PC-3 (cell line): ENCODE measurements at regions not wholly inside any gene's neighbourhood (a gene's known extent, or its start where the extent isn't known, plus 50 kb on each side); places are given as distances from the start of the nearest gene placed in this dataset.

Experiments
- ATAC-seq: fragments of 200-7000 bp; cut with Tn5 transposase; 2 replicates; pipeline ENCODE4 v1.9.1; 2020; ENCODE audit warnings: mild to moderate bottlenecking, moderate library complexity
- BruUV-seq: library from RNA; stranded (reverse); fragments of 400-500 nt; replicated peaks from 2 replicates; lab custom pipeline; 2021; lab: Mats Ljungman, UMichigan
- CTCF ChIA-PET: fragments of 300-600 bp; sonication (Branson Sonifier 250); formaldehyde crosslinking; loops from one replicate; lab custom pipeline; 2022; ENCODE audit warnings: antibody characterized with exemption; lab: Charles Lee
- POLR2A ChIA-PET: fragments of 300-600 bp; sonication (Branson Sonifier 250); formaldehyde crosslinking; loops from one replicate; lab custom pipeline; 2022; ENCODE audit warnings: antibody characterized with exemption; ENCODE audit not compliant: unreplicated experiment; lab: Charles Lee
- DNase-seq: peaks from one replicate; pipeline ENCODE4 v3.0.0-alpha.2; 2015
- H2AFZ ChIP-seq: fragments of 300-600 bp; sonication (generic); 2 replicates; pipeline ENCODE4 v1.6.0; 2016; ENCODE audit warnings: antibody characterized with exemption, low read length
- H3F3A ChIP-seq: fragments of 300-600 bp; sonication (generic); one replicate; pipeline ENCODE4 v1.6.0; 2017; ENCODE audit warnings: antibody characterized with exemption, low read length, control low read depth, mild to moderate bottlenecking; ENCODE audit not compliant: unreplicated experiment
- H3K27ac ChIP-seq: fragments of 300-600 bp; sonication (generic); 2 replicates; pipeline ENCODE4 v1.5.1; 2016; ENCODE audit warnings: mild to moderate bottlenecking, low read length
- H3K27me3 ChIP-seq: fragments of 300-600 bp; sonication (generic); 2 replicates; pipeline ENCODE4 v1.6.1; 2016; ENCODE audit warnings: low read length, mixed read lengths
- H3K36me3 ChIP-seq: fragments of 300-600 bp; sonication (generic); 2 replicates; pipeline ENCODE4 v1.6.1; 2016; ENCODE audit warnings: low read depth, mixed run types, low read length, mixed read lengths
- H3K4me1 ChIP-seq: fragments of 300-600 bp; sonication (generic); 2 replicates; pipeline ENCODE4 v1.5.1; 2016; ENCODE audit warnings: low read length; ENCODE audit not compliant: insufficient read depth
- H3K4me2 ChIP-seq: fragments of 300-600 bp; sonication (generic); 2 replicates; pipeline ENCODE4 v1.6.0; 2016; ENCODE audit warnings: low read length
- H3K4me3 ChIP-seq: fragments of 300-600 bp; sonication (generic); 2 replicates; pipeline ENCODE4 v1.5.1; 2016; ENCODE audit warnings: mild to moderate bottlenecking, low read length, mixed read lengths
- H3K79me2 ChIP-seq: fragments of 300-600 bp; sonication (generic); 2 replicates; pipeline ENCODE4 v1.6.1; 2017; ENCODE audit warnings: low read length, mixed read lengths
- H3K9ac ChIP-seq: fragments of 300-600 bp; sonication (generic); 2 replicates; pipeline ENCODE4 v1.6.0; 2016; ENCODE audit warnings: mild to moderate bottlenecking, low read length
- H3K9me2 ChIP-seq: fragments of 300-600 bp; sonication (generic); replicated peaks from 2 replicates; pipeline ENCODE4 v1.6.1; 2016; ENCODE audit warnings: mixed run types, low read length, mixed read lengths
- H3K9me3 ChIP-seq: fragments of 300-600 bp; sonication (generic); 2 replicates; pipeline ENCODE4 v1.6.1; 2016; ENCODE audit warnings: low read length, mixed read lengths
- H4K20me1 ChIP-seq: fragments of 300-600 bp; sonication (generic); 2 replicates; pipeline ENCODE4 v1.6.1; 2016; ENCODE audit warnings: low read length, mixed read lengths
- CTCF ChIP-seq: fragments of 300-600 bp; sonication (generic); conservative IDR thresholded peaks from 2 replicates; pipeline ENCODE4 v1.5.1; 2017; ENCODE audit warnings: antibody characterized with exemption, low read depth, mild to moderate bottlenecking, low read length
- EZH2 ChIP-seq: fragments of 300-600 bp; sonication (generic); IDR thresholded peaks from one replicate; pipeline ENCODE4 v1.6.1; 2017; ENCODE audit warnings: antibody characterized with exemption, mild to moderate bottlenecking, low read length; ENCODE audit not compliant: unreplicated experiment
- EZH2phosphoT487 ChIP-seq: fragments of 300-600 bp; sonication (generic); IDR thresholded peaks from 2 replicates; pipeline ENCODE4 v1.6.1; 2018; ENCODE audit warnings: mild to moderate bottlenecking, antibody characterized with exemption, low read length, borderline replicate concordance
- intact Hi-C: fragments of 100-400 bp; cut with micrococcal nuclease; formaldehyde crosslinking; loops from 2 replicates; pipeline ENCODE4 v1.9.0; 2023

GRCh38 chr14:76676539-76676938 is 84.7 kb upstream of the VASH1 start:
- BruUV-seq = no TSS peak
- Histone ChIP-seq H3K9ac (no peak overlapping the region), H3K27ac (no peak overlapping the region), H3K4me1 (0 out of 2 replicates have a peak, but pooled peaks cover 4% of the 10 kb centered on the region), H3K4me2 (no peak overlapping the region), H3K9me3 (no peaks in the 10 kb centered on the region), H3K4me3 (no peak overlapping the region), H2AFZ (no peak overlapping the region), H4K20me1 (no peaks in the 10 kb centered on the region), H3F3A (no peaks in the 10 kb centered on the region), H3K36me3 (no peaks in the 10 kb centered on the region), H3K27me3 (peaks cover 30% of the 10 kb centered on the region), H3K9me2 (no peaks in the 10 kb centered on the region), H3K79me2 (no peaks in the 10 kb centered on the region)
- intact Hi-C loops = no loop called here
- ChIA-PET POLR2A (no interaction called here), CTCF (no interaction called here)
- no peak for ATAC-seq
- no peak for DNase-seq
- TF ChIP-seq EZH2phosphoT487 = no peak
- no peak for TF ChIP-seq CTCF
- TF ChIP-seq EZH2 = no peak

GRCh38 chr14:76677534-76678145 is 83.6 kb upstream of the VASH1 start:
- ChIA-PET CTCF (no interaction called here), POLR2A (no interaction called here)
- no peaks in the 10 kb centered on the region for H3F3A ChIP-seq
- H2AFZ ChIP-seq = no peak overlapping the region
- peaks cover 30% of the 10 kb centered on the region for H3K27me3 ChIP-seq
- DNase-seq = no peak
- no peaks in the 10 kb centered on the region for H3K4me1 ChIP-seq
- TF ChIP-seq EZH2phosphoT487 (no peak), CTCF (no peak), EZH2 (no peak)
- no peak overlapping the region for H3K9ac ChIP-seq
- no TSS peak for BruUV-seq
- no peak for ATAC-seq
- no peak overlapping the region for H3K27ac ChIP-seq
- no peaks in the 10 kb centered on the region for H4K20me1 ChIP-seq
- intact Hi-C loops = no loop called here
- H3K9me3 ChIP-seq = peaks cover 8% of the 10 kb centered on the region; the same call in 1 of the 2 replicates
- H3K4me2 ChIP-seq = no peak overlapping the region
- no peaks in the 10 kb centered on the region for H3K36me3 ChIP-seq
- no peaks in the 10 kb centered on the region for H3K9me2 ChIP-seq
- no peaks in the 10 kb centered on the region for H3K79me2 ChIP-seq
- no peak overlapping the region for H3K4me3 ChIP-seq

- Histone ChIP-seq H2AFZ (no peak overlapping the region), H3K4me3 (no peak overlapping the region), H3K27me3 (peaks cover 28% of the 10 kb centered on the region), H3K36me3 (no peaks in the 10 kb centered on the region), H4K20me1 (no peaks in the 10 kb centered on the region), H3K9ac (no peak overlapping the region), H3K27ac (no peak overlapping the region), H3K4me2 (no peak overlapping the region), H3K4me1 (no peaks in the 10 kb centered on the region), H3K79me2 (no peaks in the 10 kb centered on the region), H3K9me3 (peaks cover 10% of the 10 kb centered on the region; the same call in 1 of the 2 replicates), H3K9me2 (no peaks in the 10 kb centered on the region), H3F3A (no peaks in the 10 kb centered on the region)
- no TSS peak for BruUV-seq
- CTCF ChIA-PET = no interaction called here
- POLR2A ChIA-PET = no interaction called here
- intact Hi-C loops = no loop called here
- DNase-seq (no peak), ATAC-seq (no peak)
- no peak for TF ChIP-seq CTCF
- no peak for TF ChIP-seq EZH2phosphoT487
- TF ChIP-seq EZH2 = no peak
Observed at GRCh38 chr14:76678244-76678800, 82.9 kb upstream of the VASH1 start.
